Neural progenitor cell (in vitro differentiated cells): ENCODE measurements at regions not wholly inside any gene's neighbourhood (a gene's known extent, or its start where the extent isn't known, plus 50 kb on each side); places are given as distances from the start of the nearest gene placed in this dataset.

Source experiments
- CTCF ChIP-seq: fragments of 200-600 bp; sonication (generic); IDR thresholded peaks from 2 replicates; pipeline ENCODE4 v1.5.1; 2017; ENCODE audit warnings: antibody characterized with exemption, mild to moderate bottlenecking
- EZH2 ChIP-seq: fragments of 200-600 bp; sonication (generic); IDR thresholded peaks from 2 replicates; pipeline ENCODE4 v1.6.1; 2017; ENCODE audit warnings: antibody characterized with exemption, mild to moderate bottlenecking, moderate library complexity
- EZH2phosphoT487 ChIP-seq: fragments of 200-600 bp; sonication (generic); IDR thresholded peaks from 2 replicates; pipeline ENCODE4 v1.6.1; 2017; ENCODE audit warnings: antibody characterized with exemption

GRCh38 chr10:33484787-33485186 lies 150.3 kb upstream of the NRP1 start:
- TF ChIP-seq CTCF (no peak), EZH2 (no peak), EZH2phosphoT487 (peak; percentile 70)
